ENCODE measurements at regions not wholly inside any gene's neighbourhood (a gene's known extent, or its start where the extent isn't known, plus 50 kb on each side); places are given as distances from the start of the nearest gene placed in this dataset.

- no peak for DNase-seq (ENCODE audit: low read depth in 2 of 2)
These were observed 1186.1 kb downstream of the SLITRK5 start for GRCh38 chr13:88857256-88857655.

- DNase-seq (ENCODE audit: low read depth in 2 of 2), result no peak
These were observed 1191.0 kb downstream of the SLITRK5 start for GRCh38 chr13:88862095-88862620.

- no peak for DNase-seq (ENCODE audit: low read depth in 2 of 2)
These were observed 1191.9 kb downstream of the SLITRK5 start for GRCh38 chr13:88863116-88863515.

- DNase-seq (ENCODE audit: low read depth in 2 of 2), result no peak
These were observed 1195.0 kb downstream of the SLITRK5 start for GRCh38 chr13:88866195-88866594.

- no peak for DNase-seq (ENCODE audit: low read depth in 2 of 2)
These were observed 1212.6 kb downstream of the SLITRK5 start for GRCh38 chr13:88883741-88884140.

GRCh38 chr13:88887045-88887662 lies 1216.0 kb downstream of the SLITRK5 start:
- DNase-seq (ENCODE audit: low read depth in 2 of 2), result no peak

GRCh38 chr13:88895261-88895941 lies 1224.2 kb downstream of the SLITRK5 start:
- DNase-seq (ENCODE audit: low read depth in 2 of 2), result no peak

- DNase-seq (ENCODE audit: low read depth in 2 of 2), result no peak
These were observed 1225.3 kb downstream of the SLITRK5 start for GRCh38 chr13:88896466-88896865.

- DNase-seq (ENCODE audit: low read depth in 2 of 2), result no peak
These were observed 1237.8 kb downstream of the SLITRK5 start for GRCh38 chr13:88908961-88909441.

GRCh38 chr13:88919970-88920628 lies 1248.9 kb downstream of the SLITRK5 start:
- DNase-seq (ENCODE audit: low read depth in 2 of 2), result no peak

- DNase-seq (ENCODE audit: low read depth in 2 of 2), result no peak
These were observed 1254.8 kb downstream of the SLITRK5 start for GRCh38 chr13:88925954-88926353.

- DNase-seq (ENCODE audit: low read depth in 2 of 2), result no peak
These were observed 1255.8 kb downstream of the SLITRK5 start for GRCh38 chr13:88926890-88927502.

- no peak for DNase-seq (ENCODE audit: low read depth in 2 of 2)
These were observed 1261.8 kb downstream of the SLITRK5 start for GRCh38 chr13:88932950-88933349.

- no peak for DNase-seq (ENCODE audit: low read depth in 2 of 2)
These were observed 1266.2 kb downstream of the SLITRK5 start for GRCh38 chr13:88937384-88937783.

- no peak for DNase-seq (ENCODE audit: low read depth in 2 of 2)
These were observed 1274.6 kb downstream of the SLITRK5 start for GRCh38 chr13:88945793-88946192.

- no peak for DNase-seq (ENCODE audit: low read depth in 2 of 2)
These were observed 1277.3 kb downstream of the SLITRK5 start for GRCh38 chr13:88948501-88948900.

- DNase-seq (ENCODE audit: low read depth in 2 of 2), result no peak
These were observed 1287.7 kb downstream of the SLITRK5 start for GRCh38 chr13:88958821-88959220.

- no peak for DNase-seq (ENCODE audit: low read depth in 2 of 2)
These were observed 1305.3 kb downstream of the SLITRK5 start for GRCh38 chr13:88976466-88976865.

GRCh38 chr13:88978607-88979006 lies 1307.4 kb downstream of the SLITRK5 start:
- no peak for DNase-seq (ENCODE audit: low read depth in 2 of 2)

- no peak for DNase-seq (ENCODE audit: low read depth in 2 of 2)
These were observed 1308.4 kb downstream of the SLITRK5 start for GRCh38 chr13:88979465-88980175.

GRCh38 chr13:89003656-89004055 lies 1332.5 kb downstream of the SLITRK5 start:
- no peak for DNase-seq (ENCODE audit: low read depth in 2 of 2)

- DNase-seq (ENCODE audit: low read depth in 2 of 2), result no peak
These were observed 1340.4 kb downstream of the SLITRK5 start for GRCh38 chr13:89011615-89012014.
